ENCODE measurements at regions not wholly inside any gene's neighbourhood (a gene's known extent, or its start where the extent isn't known, plus 50 kb on each side); places are given as distances from the start of the nearest gene placed in this dataset.
"Not testable (repeated sequence)": the region's sequence is repeated elsewhere in the genome, so short reads cannot be mapped to it uniquely, and the experiment has no call there.

DNA sequence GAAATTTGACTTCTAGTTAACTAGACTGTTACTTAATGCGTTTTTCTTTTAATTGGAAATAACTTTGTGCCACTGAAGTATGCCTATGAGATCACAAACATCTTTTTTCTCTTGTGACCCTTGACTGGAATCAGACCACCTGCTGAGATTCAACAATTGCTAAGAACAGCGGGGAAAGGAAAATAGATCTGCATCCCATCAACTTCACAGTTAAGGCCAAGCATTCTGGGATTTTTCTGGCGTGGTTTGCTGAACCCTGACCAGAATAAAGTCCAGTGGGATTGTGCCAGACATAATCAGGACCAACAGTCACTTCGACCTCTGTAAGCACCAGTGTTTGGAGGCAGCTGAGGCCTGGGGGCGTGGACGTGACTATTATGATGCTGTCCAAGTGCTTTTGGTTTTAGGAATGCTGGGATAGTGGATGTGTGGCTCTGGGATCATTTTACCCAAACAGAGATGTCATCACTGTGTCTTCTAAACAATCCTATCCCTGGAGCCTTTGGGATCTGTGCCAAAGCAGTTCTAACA, 373.3 kb upstream of the PRKCQ start:
- no peaks in the 10 kb centered on the region for H3K36me3 ChIP-seq (ENCODE audit: control insufficient read depth in 1 of 2, insufficient read depth in 2 of 2, low read length in 2 of 2)

DNA sequence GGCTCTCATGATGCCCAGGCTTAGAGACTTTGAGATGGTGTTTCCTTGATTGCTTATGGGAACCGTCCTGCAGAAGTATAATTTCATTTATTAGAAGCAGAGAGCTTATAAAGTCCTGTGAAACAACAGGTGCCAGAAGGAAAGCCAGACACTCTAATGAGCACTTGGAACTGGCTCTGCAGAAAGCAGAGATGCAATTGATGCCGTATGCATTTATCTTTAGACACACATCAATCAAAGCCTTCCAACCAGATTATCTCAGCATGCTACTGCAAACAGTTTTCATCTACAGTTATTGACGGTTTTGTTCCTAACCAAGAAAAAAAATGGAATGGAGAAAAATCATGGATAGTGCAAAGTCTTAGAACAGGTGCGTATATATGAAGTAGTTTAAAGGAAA, 371.7 kb upstream of the PRKCQ start:
- H3K36me3 ChIP-seq (ENCODE audit: control insufficient read depth in 1 of 2, insufficient read depth in 2 of 2, low read length in 2 of 2): no peaks in the 10 kb centered on the region
- H3K27me3 ChIP-seq (ENCODE audit: low read depth, low read length): no peaks in the 10 kb centered on the region
- H3K4me1 ChIP-seq (ENCODE audit: control insufficient read depth in 1 of 2, insufficient read depth in 2 of 2, low read length in 2 of 2): peaks cover 0 to 3% of the 10 kb centered on the region in 2 donors
- H3K4me3 ChIP-seq (ENCODE audit: low read depth in 1 of 2, low read length in 2 of 2): no peak overlapping the region
- H3K9me3 ChIP-seq (ENCODE audit: control insufficient read depth in 1 of 2, low read length in 2 of 2): no peaks in the 10 kb centered on the region
- no peak overlapping the region for H3K27ac ChIP-seq (ENCODE audit: low read length)

More for the DNA sequence above, 373.3 kb upstream of the PRKCQ start:
- no peaks in the 10 kb centered on the region for H3K9me3 ChIP-seq (ENCODE audit: control insufficient read depth in 1 of 2, low read length in 2 of 2)
- H3K4me3 ChIP-seq (ENCODE audit: low read depth in 1 of 2, low read length in 2 of 2): no peak overlapping the region
- no peaks in the 10 kb centered on the region for H3K27me3 ChIP-seq (ENCODE audit: low read depth, low read length)
- no peak overlapping the region for H3K27ac ChIP-seq (ENCODE audit: low read length)
- H3K4me1 ChIP-seq (ENCODE audit: control insufficient read depth in 1 of 2, insufficient read depth in 2 of 2, low read length in 2 of 2): peaks cover 0 to 3% of the 10 kb centered on the region in 2 donors

GRCh38 chr10:6950133-6950532, 370.1 kb upstream of the PRKCQ start:
- Histone ChIP-seq H3K27ac (ENCODE audit: low read length) (no peak overlapping the region), H3K27me3 (ENCODE audit: low read depth, low read length) (no peaks in the 10 kb centered on the region), H3K9me3 (ENCODE audit: control insufficient read depth in 1 of 2, low read length in 2 of 2) (no peaks in the 10 kb centered on the region), H3K36me3 (ENCODE audit: control insufficient read depth in 1 of 2, insufficient read depth in 2 of 2, low read length in 2 of 2) (no peaks in the 10 kb centered on the region), H3K4me1 (ENCODE audit: control insufficient read depth in 1 of 2, insufficient read depth in 2 of 2, low read length in 2 of 2) (peaks cover 0 to 3% of the 10 kb centered on the region in 2 donors), H3K4me3 (ENCODE audit: low read depth in 1 of 2, low read length in 2 of 2) (no peak overlapping the region)

- Histone ChIP-seq H3K27me3 (ENCODE audit: low read depth, low read length) (no peaks in the 10 kb centered on the region), H3K9me3 (ENCODE audit: control insufficient read depth in 1 of 2, low read length in 2 of 2) (no peaks in the 10 kb centered on the region), H3K4me1 (ENCODE audit: control insufficient read depth in 1 of 2, insufficient read depth in 2 of 2, low read length in 2 of 2) (no peaks in the 10 kb centered on the region), H3K4me3 (ENCODE audit: low read depth in 1 of 2, low read length in 2 of 2) (no peak overlapping the region), H3K36me3 (ENCODE audit: control insufficient read depth in 1 of 2, insufficient read depth in 2 of 2, low read length in 2 of 2) (no peaks in the 10 kb centered on the region), H3K27ac (ENCODE audit: low read length) (no peak overlapping the region)
Observed at GRCh38 chr10:6944436-6944835, 364.4 kb upstream of the PRKCQ start.

DNA sequence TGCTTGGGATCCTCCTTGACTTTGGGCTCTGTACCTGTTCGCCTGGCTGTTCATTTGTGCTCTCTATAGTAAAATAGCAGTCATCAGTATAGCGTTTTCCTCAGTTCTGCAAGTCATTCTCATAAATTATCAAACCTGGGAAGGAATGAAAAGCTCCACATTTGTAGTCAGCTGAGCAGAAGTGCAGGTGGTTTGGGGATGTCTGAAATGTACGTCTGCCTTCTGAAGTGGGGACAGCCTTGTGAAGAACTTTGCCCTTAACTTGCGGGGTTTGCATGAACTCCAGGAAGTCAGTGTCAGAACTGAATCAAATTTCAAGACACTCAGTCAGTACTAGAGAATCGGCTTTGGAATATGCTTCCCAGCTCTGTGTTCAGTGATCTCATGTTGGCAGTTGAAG, 358.3 kb upstream of the PRKCQ start:
- H3K4me1 ChIP-seq (ENCODE audit: control insufficient read depth in 1 of 2, insufficient read depth in 2 of 2, low read length in 2 of 2): no peaks in the 10 kb centered on the region
- no peak overlapping the region for H3K27ac ChIP-seq (ENCODE audit: low read length)
- H3K4me3 ChIP-seq (ENCODE audit: low read depth in 1 of 2, low read length in 2 of 2): no peak overlapping the region
- H3K27me3 ChIP-seq (ENCODE audit: low read depth, low read length): no peaks in the 10 kb centered on the region
- no peaks in the 10 kb centered on the region for H3K36me3 ChIP-seq (ENCODE audit: control insufficient read depth in 1 of 2, insufficient read depth in 2 of 2, low read length in 2 of 2)
- H3K9me3 ChIP-seq (ENCODE audit: control insufficient read depth in 1 of 2, low read length in 2 of 2): no peaks in the 10 kb centered on the region

GRCh38 chr10:6936931-6937330, 356.9 kb upstream of the PRKCQ start:
- Histone ChIP-seq H3K4me3 (ENCODE audit: low read depth in 1 of 2, low read length in 2 of 2) (no peak overlapping the region), H3K27ac (ENCODE audit: low read length) (no peak overlapping the region), H3K4me1 (ENCODE audit: control insufficient read depth in 1 of 2, insufficient read depth in 2 of 2, low read length in 2 of 2) (no peaks in the 10 kb centered on the region), H3K9me3 (ENCODE audit: control insufficient read depth in 1 of 2, low read length in 2 of 2) (no peaks in the 10 kb centered on the region), H3K36me3 (ENCODE audit: control insufficient read depth in 1 of 2, insufficient read depth in 2 of 2, low read length in 2 of 2) (no peaks in the 10 kb centered on the region), H3K27me3 (ENCODE audit: low read depth, low read length) (no peaks in the 10 kb centered on the region)

DNA sequence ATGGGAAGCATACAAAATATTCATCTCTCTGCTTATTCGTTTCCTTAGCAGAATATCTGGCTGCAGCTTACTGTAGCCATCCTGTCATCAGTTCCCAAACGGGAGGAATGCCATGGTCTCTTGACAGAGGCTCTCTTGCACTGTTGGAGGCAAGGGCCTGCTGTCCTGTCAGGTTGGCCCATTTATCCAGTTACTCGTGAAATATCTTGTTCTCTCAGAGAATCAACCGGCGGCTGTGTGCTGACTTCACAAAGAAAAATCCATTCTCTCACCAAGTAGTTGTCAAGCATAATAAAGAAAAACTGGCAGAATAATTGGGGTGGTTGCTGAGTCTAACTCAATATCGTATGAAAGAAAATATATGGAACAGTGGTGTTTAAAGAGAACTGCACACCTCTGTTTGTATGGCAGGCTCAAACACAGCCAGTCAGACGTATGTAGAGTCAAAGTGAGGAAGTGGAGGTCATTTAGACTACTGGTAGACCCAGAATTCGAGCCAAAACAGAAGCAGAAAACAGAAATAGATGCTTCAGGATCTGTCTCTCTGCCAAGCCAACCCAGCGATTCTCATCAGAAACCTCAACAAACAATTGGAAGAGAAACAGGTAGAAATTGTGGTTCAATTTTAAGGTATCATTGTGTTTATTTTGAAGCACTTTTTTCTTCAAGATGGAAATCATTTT, 349.2 kb upstream of the PRKCQ start:
- Histone ChIP-seq H3K9me3 (ENCODE audit: control insufficient read depth in 1 of 2, low read length in 2 of 2) (no peaks in the 10 kb centered on the region), H3K27ac (ENCODE audit: low read length) (no peak overlapping the region)

GRCh38 chr10:6928586-6928985, 348.5 kb upstream of the PRKCQ start:
- no peaks in the 10 kb centered on the region for H3K27me3 ChIP-seq (ENCODE audit: low read depth, low read length)
- no peak overlapping the region for H3K4me3 ChIP-seq (ENCODE audit: low read depth in 1 of 2, low read length in 2 of 2)
- no peaks in the 10 kb centered on the region for H3K4me1 ChIP-seq (ENCODE audit: control insufficient read depth in 1 of 2, insufficient read depth in 2 of 2, low read length in 2 of 2)
- no peak overlapping the region for H3K27ac ChIP-seq (ENCODE audit: low read length)
- H3K36me3 ChIP-seq (ENCODE audit: control insufficient read depth in 1 of 2, insufficient read depth in 2 of 2, low read length in 2 of 2): no peaks in the 10 kb centered on the region
- no peaks in the 10 kb centered on the region for H3K9me3 ChIP-seq (ENCODE audit: control insufficient read depth in 1 of 2, low read length in 2 of 2)

More for the DNA sequence above, 349.2 kb upstream of the PRKCQ start:
- Histone ChIP-seq H3K27me3 (ENCODE audit: low read depth, low read length) (no peaks in the 10 kb centered on the region), H3K36me3 (ENCODE audit: control insufficient read depth in 1 of 2, insufficient read depth in 2 of 2, low read length in 2 of 2) (no peaks in the 10 kb centered on the region), H3K4me1 (ENCODE audit: control insufficient read depth in 1 of 2, insufficient read depth in 2 of 2, low read length in 2 of 2) (no peaks in the 10 kb centered on the region), H3K4me3 (ENCODE audit: low read depth in 1 of 2, low read length in 2 of 2) (no peak overlapping the region)

DNA sequence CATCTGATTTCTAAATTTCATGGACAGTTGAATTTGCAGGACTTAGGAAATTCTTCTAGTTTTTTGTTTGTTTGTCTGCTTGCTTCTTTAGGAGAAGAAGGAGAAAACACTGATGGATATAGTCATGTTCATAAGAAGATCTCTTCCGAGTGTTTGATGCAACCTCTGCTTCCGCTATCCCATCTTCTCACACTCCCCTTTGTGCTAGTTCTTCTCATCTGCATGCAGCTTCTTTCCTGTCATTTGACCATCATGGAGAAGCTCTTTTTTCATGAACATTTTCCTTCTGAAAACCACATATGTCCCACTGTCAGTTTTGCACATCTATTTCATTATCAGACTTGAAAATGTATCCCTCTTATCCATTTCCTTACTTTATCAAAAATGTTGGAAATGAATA, 346.9 kb upstream of the PRKCQ start:
- H3K27ac ChIP-seq (ENCODE audit: low read length): peak overlapping the region; percentile 7

GRCh38 chr10:6925146-6925545, 345.1 kb upstream of the PRKCQ start:
- Histone ChIP-seq H3K27me3 (ENCODE audit: low read depth, low read length) (no peaks in the 10 kb centered on the region), H3K4me1 (ENCODE audit: control insufficient read depth in 1 of 2, insufficient read depth in 2 of 2, low read length in 2 of 2) (peaks cover 0 to 4% of the 10 kb centered on the region in 2 donors), H3K4me3 (ENCODE audit: low read depth in 1 of 2, low read length in 2 of 2) (no peak overlapping the region), H3K9me3 (ENCODE audit: control insufficient read depth in 1 of 2, low read length in 2 of 2) (no peaks in the 10 kb centered on the region), H3K36me3 (ENCODE audit: control insufficient read depth in 1 of 2, insufficient read depth in 2 of 2, low read length in 2 of 2) (no peaks in the 10 kb centered on the region), H3K27ac (ENCODE audit: low read length) (no peak overlapping the region)

More for the DNA sequence above, 346.9 kb upstream of the PRKCQ start:
- Histone ChIP-seq H3K4me1 (ENCODE audit: control insufficient read depth in 1 of 2, insufficient read depth in 2 of 2, low read length in 2 of 2) (no peaks in the 10 kb centered on the region), H3K27me3 (ENCODE audit: low read depth, low read length) (no peaks in the 10 kb centered on the region), H3K9me3 (ENCODE audit: control insufficient read depth in 1 of 2, low read length in 2 of 2) (no peaks in the 10 kb centered on the region), H3K4me3 (ENCODE audit: low read depth in 1 of 2, low read length in 2 of 2) (no peak overlapping the region), H3K36me3 (ENCODE audit: control insufficient read depth in 1 of 2, insufficient read depth in 2 of 2, low read length in 2 of 2) (no peaks in the 10 kb centered on the region)

DNA sequence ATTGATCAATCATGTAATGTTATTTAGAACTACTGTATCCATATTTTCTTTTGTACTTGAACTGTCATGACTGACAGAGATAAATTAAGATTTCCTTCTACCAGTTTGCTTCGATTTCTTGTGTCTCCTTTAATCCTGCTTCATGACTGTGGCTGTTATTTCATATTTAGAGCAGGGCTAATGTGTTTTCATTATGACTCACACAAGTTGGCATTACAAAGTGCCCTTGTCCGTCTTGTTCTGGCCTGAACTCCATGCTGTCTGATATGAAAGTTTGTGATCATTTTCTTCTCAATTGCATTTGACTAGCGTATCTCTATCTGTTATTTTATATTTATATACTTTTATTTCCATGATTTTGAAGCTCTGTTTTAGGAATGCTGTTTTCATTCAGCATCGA, 344.1 kb upstream of the PRKCQ start:
- no peak overlapping the region for H3K4me3 ChIP-seq (ENCODE audit: low read depth in 1 of 2, low read length in 2 of 2)
- no peaks in the 10 kb centered on the region for H3K36me3 ChIP-seq (ENCODE audit: control insufficient read depth in 1 of 2, insufficient read depth in 2 of 2, low read length in 2 of 2)
- H3K27me3 ChIP-seq (ENCODE audit: low read depth, low read length): no peaks in the 10 kb centered on the region
- H3K4me1 ChIP-seq (ENCODE audit: control insufficient read depth in 1 of 2, insufficient read depth in 2 of 2, low read length in 2 of 2): peaks cover 0 to 7% of the 10 kb centered on the region in 2 donors
- H3K9me3 ChIP-seq (ENCODE audit: control insufficient read depth in 1 of 2, low read length in 2 of 2): no peaks in the 10 kb centered on the region
- no peak overlapping the region for H3K27ac ChIP-seq (ENCODE audit: low read length)

- not testable (repeated sequence) for H3K27ac ChIP-seq (ENCODE audit: low read length); H3K36me3 ChIP-seq (ENCODE audit: control insufficient read depth in 1 of 2, insufficient read depth in 2 of 2, low read length in 2 of 2); H3K9me3 ChIP-seq (ENCODE audit: control insufficient read depth in 1 of 2, low read length in 2 of 2); H3K4me3 ChIP-seq (ENCODE audit: low read depth in 1 of 2, low read length in 2 of 2); H3K4me1 ChIP-seq (ENCODE audit: control insufficient read depth in 1 of 2, insufficient read depth in 2 of 2, low read length in 2 of 2); H3K27me3 ChIP-seq (ENCODE audit: low read depth, low read length)
Observed at GRCh38 chr10:6921026-6921425, 340.9 kb upstream of the PRKCQ start.

Measured in muscle layer of duodenum (tissue), 2 donors.